Type B pancreatic cell (in vitro differentiated cells): ENCODE measurements at regions not wholly inside any gene's neighbourhood (a gene's known extent, or its start where the extent isn't known, plus 50 kb on each side); places are given as distances from the start of the nearest gene placed in this dataset.

Experiments used
- DNase-seq: peaks from one replicate; pipeline ENCODE4 v3.0.0; 2021; ENCODE audit warnings: mixed read lengths; ENCODE audit not compliant: unreplicated experiment; ENCODE audit errors: extremely low spot score
- H3K27ac Mint-ChIP-seq: 2 replicates; pipeline ENCODE4 v1.8.0; 2021; ENCODE audit warnings: mild to moderate bottlenecking, mixed read lengths
- H3K27me3 Mint-ChIP-seq: 2 replicates; pipeline ENCODE4 v1.8.0; 2021; ENCODE audit warnings: mixed read lengths
- H3K36me3 Mint-ChIP-seq: 2 replicates; pipeline ENCODE4 v1.8.0; 2021; ENCODE audit warnings: mixed read lengths
- H3K4me1 Mint-ChIP-seq: one replicate; pipeline ENCODE4 v1.8.0; 2021; ENCODE audit warnings: mixed read lengths; ENCODE audit not compliant: unreplicated experiment
- H3K4me3 Mint-ChIP-seq: 2 replicates; pipeline ENCODE4 v1.8.0; 2021; ENCODE audit warnings: mild to moderate bottlenecking, mixed read lengths
- H3K9me3 Mint-ChIP-seq: 2 replicates; pipeline ENCODE4 v1.8.0; 2021; ENCODE audit warnings: mixed read lengths
- CTCF ChIP-seq: fragments of 200-600 bp; sonication (generic); conservative IDR thresholded peaks from 2 replicates; pipeline ENCODE4 v1.5.0; 2021; ENCODE audit warnings: antibody characterized with exemption, mild to moderate bottlenecking

- H3K27ac Mint-ChIP-seq: no peak overlapping the region
- no peak for TF ChIP-seq CTCF
- no peak for DNase-seq
- H3K27me3 Mint-ChIP-seq: no peaks in the 10 kb centered on the region
- H3K9me3 Mint-ChIP-seq: peaks cover 23% of the 10 kb centered on the region
- no peak overlapping the region for H3K4me3 Mint-ChIP-seq
- no peaks in the 10 kb centered on the region for H3K36me3 Mint-ChIP-seq
- H3K4me1 Mint-ChIP-seq: peaks cover 6% of the 10 kb centered on the region
Observed at GRCh38 chr5:118675247-118675646, 313.1 kb downstream of the DTWD2 start.

GRCh38 chr5:118657576-118657975 is 330.8 kb downstream of the DTWD2 start:
- H3K4me3 Mint-ChIP-seq: no peak overlapping the region
- no peaks in the 10 kb centered on the region for H3K27me3 Mint-ChIP-seq
- no peak overlapping the region for H3K27ac Mint-ChIP-seq
- no peak for DNase-seq
- peaks cover 3% of the 10 kb centered on the region for H3K4me1 Mint-ChIP-seq
- peaks cover 7% of the 10 kb centered on the region for H3K9me3 Mint-ChIP-seq
- no peaks in the 10 kb centered on the region for H3K36me3 Mint-ChIP-seq
- no peak for TF ChIP-seq CTCF

GRCh38 chr5:118653872-118654271 is 334.5 kb downstream of the DTWD2 start:
- TF ChIP-seq CTCF: no peak
- Mint-ChIP-seq H3K9me3 (peaks cover 3% of the 10 kb centered on the region), H3K36me3 (no peaks in the 10 kb centered on the region), H3K4me1 (peaks cover 3% of the 10 kb centered on the region), H3K27ac (no peak overlapping the region), H3K27me3 (no peaks in the 10 kb centered on the region), H3K4me3 (no peak overlapping the region)
- DNase-seq: no peak

- Mint-ChIP-seq H3K4me3 (no peak overlapping the region), H3K9me3 (peaks cover 3% of the 10 kb centered on the region), H3K36me3 (no peaks in the 10 kb centered on the region), H3K27me3 (no peaks in the 10 kb centered on the region), H3K4me1 (peaks cover 3% of the 10 kb centered on the region), H3K27ac (no peak overlapping the region)
- no peak for TF ChIP-seq CTCF
- no peak for DNase-seq
Observed at GRCh38 chr5:118653183-118653582, 335.2 kb downstream of the DTWD2 start.

- no peak overlapping the region for H3K27ac Mint-ChIP-seq
- H3K27me3 Mint-ChIP-seq: no peaks in the 10 kb centered on the region
- H3K36me3 Mint-ChIP-seq: no peaks in the 10 kb centered on the region
- TF ChIP-seq CTCF: no peak
- peaks cover 3% of the 10 kb centered on the region for H3K4me1 Mint-ChIP-seq
- H3K9me3 Mint-ChIP-seq: no peaks in the 10 kb centered on the region
- no peak for DNase-seq
- no peak overlapping the region for H3K4me3 Mint-ChIP-seq
Observed at GRCh38 chr5:118651002-118651401, 337.3 kb downstream of the DTWD2 start.

- H3K36me3 Mint-ChIP-seq: no peaks in the 10 kb centered on the region
- H3K27ac Mint-ChIP-seq: no peak overlapping the region
- no peak for DNase-seq
- H3K4me1 Mint-ChIP-seq: no peaks in the 10 kb centered on the region
- TF ChIP-seq CTCF: no peak
- H3K9me3 Mint-ChIP-seq: no peaks in the 10 kb centered on the region
- no peaks in the 10 kb centered on the region for H3K27me3 Mint-ChIP-seq
- no peak overlapping the region for H3K4me3 Mint-ChIP-seq
Observed at GRCh38 chr5:118647587-118647986, 340.8 kb downstream of the DTWD2 start.
